ENCODE measurements at regions not wholly inside any gene's neighbourhood (a gene's known extent, or its start where the extent isn't known, plus 50 kb on each side); places are given as distances from the start of the nearest gene placed in this dataset.
A peak's percentile ranks its signal among the peaks of the same experiment; 100 is the strongest.

DNA sequence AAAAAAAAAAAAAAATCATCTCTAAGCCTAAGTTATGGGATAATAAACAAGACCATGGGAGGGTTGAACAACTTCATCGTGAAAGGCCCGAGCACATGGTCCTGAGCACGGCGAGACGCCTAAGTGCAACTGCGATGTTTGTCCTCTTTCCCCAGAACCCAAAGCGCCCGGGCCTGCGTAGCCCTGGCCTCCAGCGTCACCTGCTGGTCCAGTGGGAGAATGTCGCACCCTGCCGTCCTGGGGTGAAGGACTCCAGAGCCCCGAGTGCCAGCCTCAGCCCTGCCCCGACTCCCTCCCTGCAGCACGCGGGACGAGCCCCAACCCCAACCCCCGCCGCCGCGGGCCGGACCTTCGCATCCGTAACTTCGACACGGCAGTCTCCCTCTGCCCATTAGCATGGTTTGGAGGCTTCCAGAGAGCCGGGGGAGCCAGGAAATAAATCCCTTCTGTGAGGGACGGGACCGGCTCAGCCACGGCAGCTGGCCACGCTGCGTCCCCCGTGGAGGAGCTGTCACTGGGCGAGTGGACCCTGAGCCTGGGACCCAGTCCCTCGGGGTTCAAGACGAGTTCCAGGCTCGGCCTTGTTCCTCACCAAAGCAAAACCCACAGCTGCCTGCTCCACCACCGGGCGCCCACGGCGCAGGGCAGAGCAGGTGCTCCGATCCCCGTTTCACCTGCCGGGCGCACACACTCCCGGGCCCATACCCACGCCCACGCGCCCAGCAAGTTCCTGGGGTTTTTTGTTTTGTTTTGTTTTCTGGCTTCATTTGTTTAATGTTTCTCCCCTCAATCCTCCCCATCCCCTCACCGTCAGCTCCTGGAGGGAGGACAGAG lies 132.5 kb upstream of the HAND1 start:
- peak; percentile 72 for DNase-seq (ENCODE audit: low read depth)
- TF ChIP-seq, protein P1, sequence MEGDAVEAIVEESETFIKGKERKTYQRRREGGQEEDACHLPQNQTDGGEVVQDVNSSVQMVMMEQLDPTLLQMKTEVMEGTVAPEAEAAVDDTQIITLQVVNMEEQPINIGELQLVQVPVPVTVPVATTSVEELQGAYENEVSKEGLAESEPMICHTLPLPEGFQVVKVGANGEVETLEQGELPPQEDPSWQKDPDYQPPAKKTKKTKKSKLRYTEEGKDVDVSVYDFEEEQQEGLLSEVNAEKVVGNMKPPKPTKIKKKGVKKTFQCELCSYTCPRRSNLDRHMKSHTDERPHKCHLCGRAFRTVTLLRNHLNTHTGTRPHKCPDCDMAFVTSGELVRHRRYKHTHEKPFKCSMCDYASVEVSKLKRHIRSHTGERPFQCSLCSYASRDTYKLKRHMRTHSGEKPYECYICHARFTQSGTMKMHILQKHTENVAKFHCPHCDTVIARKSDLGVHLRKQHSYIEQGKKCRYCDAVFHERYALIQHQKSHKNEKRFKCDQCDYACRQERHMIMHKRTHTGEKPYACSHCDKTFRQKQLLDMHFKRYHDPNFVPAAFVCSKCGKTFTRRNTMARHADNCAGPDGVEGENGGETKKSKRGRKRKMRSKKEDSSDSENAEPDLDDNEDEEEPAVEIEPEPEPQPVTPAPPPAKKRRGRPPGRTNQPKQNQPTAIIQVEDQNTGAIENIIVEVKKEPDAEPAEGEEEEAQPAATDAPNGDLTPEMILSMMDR (conservative IDR thresholded peaks at IDR 0.05; ENCODE audit: control insufficient read depth, insufficient read depth, low read depth, low read length): peak; percentile 87
- peak overlapping the region; percentile 26 for H3K4me3 ChIP-seq (ENCODE audit: control insufficient read depth, low read depth, low read length)

DNA sequence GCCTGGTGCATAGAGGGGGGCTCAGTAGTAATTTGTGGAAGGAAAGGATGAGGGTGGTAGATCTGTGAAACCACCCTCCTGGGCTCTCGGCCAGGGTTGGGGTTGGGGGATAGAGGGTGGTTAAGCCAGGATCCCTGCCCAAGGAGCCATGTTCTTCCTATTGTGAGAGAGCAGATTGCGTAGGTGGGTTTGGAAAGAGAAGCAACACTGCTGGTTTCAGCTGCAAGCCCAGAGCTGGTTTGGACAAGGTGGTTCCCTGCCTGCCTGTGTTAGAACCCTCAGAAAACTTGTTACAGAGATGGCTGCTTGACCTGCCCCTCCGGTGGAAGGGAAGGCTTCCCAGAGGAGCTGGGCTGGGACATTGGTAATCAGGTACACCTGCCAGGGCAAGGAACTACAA lies 131.2 kb upstream of the HAND1 start:
- no peak overlapping the region for H3K4me3 ChIP-seq (ENCODE audit: control insufficient read depth, low read depth, low read length)
- DNase-seq (ENCODE audit: low read depth): no peak
- TF ChIP-seq, protein P1 (conservative IDR thresholded peaks at IDR 0.05; ENCODE audit: control insufficient read depth, insufficient read depth, low read depth, low read length): no peak

DNA sequence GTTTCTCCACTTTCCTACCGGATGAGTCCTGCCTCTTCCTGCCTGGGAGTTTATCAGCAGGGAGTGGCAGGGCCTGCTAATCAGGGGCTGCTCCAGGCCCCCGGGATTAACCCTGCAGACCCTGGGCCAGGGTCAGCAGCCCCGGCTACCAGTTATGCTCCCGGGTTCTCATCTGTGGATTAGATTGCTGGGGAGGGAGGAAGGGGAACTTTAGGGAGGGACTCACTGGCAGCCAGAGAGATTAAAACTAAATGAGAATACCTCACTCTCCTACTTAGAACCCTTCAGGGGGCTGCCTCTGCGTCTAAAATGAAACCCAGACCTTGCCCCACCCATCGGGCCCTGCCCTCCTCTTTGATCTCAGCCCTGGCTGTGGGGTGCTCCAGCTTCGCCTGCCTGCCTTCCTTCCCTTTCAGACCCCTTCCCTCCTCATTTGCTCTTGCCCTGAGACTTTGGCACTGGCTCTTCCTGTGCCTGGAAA lies 130.5 kb upstream of the HAND1 start:
- TF ChIP-seq, protein P1 (conservative IDR thresholded peaks at IDR 0.05; ENCODE audit: control insufficient read depth, insufficient read depth, low read depth, low read length): no peak
- DNase-seq (ENCODE audit: low read depth): no peak
- H3K4me3 ChIP-seq (ENCODE audit: control insufficient read depth, low read depth, low read length): no peak overlapping the region

DNA sequence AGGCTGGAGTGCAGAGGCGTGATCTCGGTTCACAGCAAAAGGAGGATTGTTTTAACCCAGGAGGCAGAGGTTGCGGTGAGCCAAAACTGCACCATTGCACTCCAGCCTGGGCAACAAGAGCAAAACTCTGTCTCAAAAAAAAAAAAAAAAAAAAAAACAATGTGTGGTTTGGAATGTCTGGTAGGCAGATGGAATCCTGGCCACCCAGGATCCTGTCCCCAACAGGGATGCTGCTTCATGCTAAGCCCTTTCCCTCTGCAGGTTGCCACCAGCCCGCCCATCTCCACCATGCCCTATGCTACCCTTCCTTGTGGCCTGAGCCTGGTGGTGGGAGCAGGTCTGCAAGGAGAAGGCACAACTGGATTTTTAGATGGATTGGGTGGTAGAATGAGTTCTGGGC lies 129.7 kb upstream of the HAND1 start:
- no peak for DNase-seq (ENCODE audit: low read depth)
- TF ChIP-seq, protein P1 (conservative IDR thresholded peaks at IDR 0.05; ENCODE audit: control insufficient read depth, insufficient read depth, low read depth, low read length): no peak
- no peak overlapping the region for H3K4me3 ChIP-seq (ENCODE audit: control insufficient read depth, low read depth, low read length)

DNA sequence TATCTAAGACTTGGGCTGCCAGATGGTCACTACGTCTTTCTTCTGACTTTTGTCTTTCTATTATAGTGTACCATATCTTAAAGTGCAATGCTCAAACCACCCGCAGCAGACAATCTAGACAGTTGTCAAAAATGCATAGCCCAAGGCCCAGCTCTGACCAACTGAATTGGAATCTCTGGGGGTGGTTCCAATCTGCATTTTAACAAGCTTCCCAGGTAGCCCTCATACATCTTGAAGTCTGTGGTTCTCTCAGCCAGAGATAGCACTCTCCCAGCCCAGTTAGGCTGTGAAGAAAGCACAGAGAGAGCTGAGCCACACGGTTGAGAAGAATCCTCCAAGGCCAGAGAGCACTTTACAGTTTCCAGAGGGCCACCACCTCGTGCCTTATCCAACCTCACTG lies 128.2 kb upstream of the HAND1 start:
- TF ChIP-seq, protein P1 (conservative IDR thresholded peaks at IDR 0.05; ENCODE audit: control insufficient read depth, insufficient read depth, low read depth, low read length): no peak

DNA sequence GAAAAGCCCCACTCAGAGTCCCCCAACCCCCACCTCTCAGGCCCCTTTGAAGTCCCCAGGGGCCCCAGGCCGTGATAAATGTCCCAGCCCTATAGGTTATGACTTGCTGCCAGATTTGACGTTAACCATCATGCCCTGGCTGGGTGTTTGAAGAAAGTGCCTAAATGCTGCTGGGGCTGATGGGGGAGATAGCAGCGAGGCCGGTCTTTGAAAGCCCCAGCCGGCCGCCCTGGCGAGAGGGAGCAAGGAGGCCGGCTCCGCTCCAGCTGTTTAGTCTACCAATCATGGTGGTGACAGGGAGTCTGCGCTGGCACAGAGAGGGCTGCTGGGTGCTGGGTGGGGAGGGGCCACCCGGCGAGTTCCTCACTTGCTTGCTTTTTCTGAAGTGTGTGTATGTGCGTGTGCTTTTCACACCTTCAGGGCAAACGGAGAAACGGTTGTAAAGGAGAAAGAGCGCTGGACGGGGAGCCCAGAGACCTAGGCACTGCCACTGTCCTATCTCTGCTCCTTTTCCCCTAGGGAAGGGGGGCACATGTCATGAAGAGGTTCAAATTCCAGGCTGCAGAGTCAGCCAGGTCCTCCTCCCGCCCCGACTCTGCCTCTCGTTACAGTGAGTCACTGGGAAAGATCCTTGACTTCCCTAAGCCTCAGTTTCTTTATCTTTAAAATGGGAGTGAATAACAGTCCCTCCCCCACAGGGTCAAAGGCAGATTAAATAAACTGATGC lies 126.1 kb upstream of the HAND1 start:
- no peak overlapping the region for H3K4me3 ChIP-seq (ENCODE audit: control insufficient read depth, low read depth, low read length)
- TF ChIP-seq, protein P1 (conservative IDR thresholded peaks at IDR 0.05; ENCODE audit: control insufficient read depth, insufficient read depth, low read depth, low read length): no peak
- peak; percentile 22 for DNase-seq (ENCODE audit: low read depth)

More for the DNA sequence above, 128.2 kb upstream of the HAND1 start:
- DNase-seq (ENCODE audit: low read depth): no peak
- no peak overlapping the region for H3K4me3 ChIP-seq (ENCODE audit: control insufficient read depth, low read depth, low read length)
